HG02571 (cell line): ENCODE measurements at regions not wholly inside any gene's neighbourhood (a gene's known extent, or its start where the extent isn't known, plus 50 kb on each side); places are given as distances from the start of the nearest gene placed in this dataset.

Experiments
- ATAC-seq: cut with Tn5 transposase; IDR thresholded peaks from one replicate; pipeline ENCODE4 v1.9.1; 2021; ENCODE audit warnings: mild to moderate bottlenecking, moderate library complexity; ENCODE audit not compliant: unreplicated experiment

- ATAC-seq, result no peak
These were observed 85.0 kb downstream of the LLPH start for GRCh38 chr12:66045506-66045905.

- no peak for ATAC-seq
These were observed 85.8 kb downstream of the LLPH start for GRCh38 chr12:66044731-66045130.

- ATAC-seq, result no peak
These were observed 87.5 kb downstream of the LLPH start for GRCh38 chr12:66043035-66043434.

GRCh38 chr12:66041651-66042363 is 88.7 kb downstream of the LLPH start:
- no peak for ATAC-seq

GRCh38 chr12:66036317-66036716 is 94.2 kb downstream of the LLPH start:
- ATAC-seq, result no peak

GRCh38 chr12:66035288-66035966 is 95.1 kb downstream of the LLPH start:
- ATAC-seq, result no peak

- no peak for ATAC-seq
These were observed 97.4 kb downstream of the LLPH start for GRCh38 chr12:66033151-66033550.

GRCh38 chr12:66032739-66033138 is 97.8 kb downstream of the LLPH start:
- no peak for ATAC-seq

GRCh38 chr12:66030217-66030781 is 100.3 kb downstream of the LLPH start:
- no peak for ATAC-seq

GRCh38 chr12:66028390-66028789 is 102.2 kb downstream of the LLPH start:
- no peak for ATAC-seq

GRCh38 chr12:66025477-66025876 is 105.1 kb downstream of the LLPH start:
- no peak for ATAC-seq

- no peak for ATAC-seq
These were observed 105.6 kb downstream of the LLPH start for GRCh38 chr12:66024949-66025348.

GRCh38 chr12:66020481-66020880 is 110.1 kb downstream of the LLPH start:
- ATAC-seq, result no peak

GRCh38 chr12:66017736-66018135 is 112.8 kb downstream of the LLPH start:
- ATAC-seq, result no peak
